Peyer's patch (tissue), 4 donors: ENCODE measurements at regions not wholly inside any gene's neighbourhood (a gene's known extent, or its start where the extent isn't known, plus 50 kb on each side); places are given as distances from the start of the nearest gene placed in this dataset.

Source experiments
- POLR2A ChIP-seq, 2 donors: fragments of 450-650 bp; IDR thresholded peaks; one replicate each; pipeline ENCODE4 v1.5.1; 2017; ENCODE audit warnings: antibody characterized with exemption in 2 of 2, mild to moderate bottlenecking in 2 of 2, moderate library complexity in 2 of 2
- TF ChIP-seq, protein P1 (sequence below), 6 experiments: fragments of 450-650 bp in 4 of 6; fragments of 200-600 bp in 2 of 6; sonication (generic) in 1 of 6; IDR thresholded peaks; one replicate each; pipeline ENCODE4 v1.5.1; 2017 to 2019; ENCODE audit warnings: antibody characterized with exemption in 6 of 6, mild to moderate bottlenecking in 3 of 6, moderate library complexity in 1 of 6

DNA sequence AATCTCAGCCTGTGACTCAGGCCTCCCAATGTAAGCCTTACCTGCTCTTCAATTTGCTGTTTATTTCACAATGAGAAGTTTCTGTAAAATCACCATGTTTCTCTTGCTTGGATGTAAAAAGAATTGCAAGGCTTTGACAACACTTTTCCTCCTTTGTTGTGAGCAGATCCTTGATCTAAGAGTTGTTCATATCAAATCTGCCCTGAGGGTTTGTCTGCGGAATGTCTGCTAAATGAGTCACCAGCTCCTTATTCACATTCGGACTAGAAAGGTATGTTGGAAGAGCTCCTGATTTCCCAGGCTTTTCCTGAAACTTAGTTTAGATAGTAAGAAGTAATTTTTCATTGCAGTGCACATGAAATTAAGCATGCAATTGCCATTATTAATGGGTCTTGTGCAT lies 268.2 kb upstream of the TCF4 start:
- TF ChIP-seq POLR2A (IDR thresholded peaks at IDR 0.05), result no peak
- TF ChIP-seq, protein P1, sequence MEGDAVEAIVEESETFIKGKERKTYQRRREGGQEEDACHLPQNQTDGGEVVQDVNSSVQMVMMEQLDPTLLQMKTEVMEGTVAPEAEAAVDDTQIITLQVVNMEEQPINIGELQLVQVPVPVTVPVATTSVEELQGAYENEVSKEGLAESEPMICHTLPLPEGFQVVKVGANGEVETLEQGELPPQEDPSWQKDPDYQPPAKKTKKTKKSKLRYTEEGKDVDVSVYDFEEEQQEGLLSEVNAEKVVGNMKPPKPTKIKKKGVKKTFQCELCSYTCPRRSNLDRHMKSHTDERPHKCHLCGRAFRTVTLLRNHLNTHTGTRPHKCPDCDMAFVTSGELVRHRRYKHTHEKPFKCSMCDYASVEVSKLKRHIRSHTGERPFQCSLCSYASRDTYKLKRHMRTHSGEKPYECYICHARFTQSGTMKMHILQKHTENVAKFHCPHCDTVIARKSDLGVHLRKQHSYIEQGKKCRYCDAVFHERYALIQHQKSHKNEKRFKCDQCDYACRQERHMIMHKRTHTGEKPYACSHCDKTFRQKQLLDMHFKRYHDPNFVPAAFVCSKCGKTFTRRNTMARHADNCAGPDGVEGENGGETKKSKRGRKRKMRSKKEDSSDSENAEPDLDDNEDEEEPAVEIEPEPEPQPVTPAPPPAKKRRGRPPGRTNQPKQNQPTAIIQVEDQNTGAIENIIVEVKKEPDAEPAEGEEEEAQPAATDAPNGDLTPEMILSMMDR (IDR thresholded peaks at IDR 0.05), result no peak
